ENCODE measurements at regions not wholly inside any gene's neighbourhood (a gene's known extent, or its start where the extent isn't known, plus 50 kb on each side); places are given as distances from the start of the nearest gene placed in this dataset.

GRCh38 chr2:236464140-236464539, 105.5 kb upstream of the ACKR3 start:
- WGBS, 5 donors: 84 to 100% (median 96%) methylated on average over 1 of the region's 1 CpG
- H3K27ac ChIP-seq: no peak overlapping the region
- peaks cover 0 to 39% (median 26%) of the 10 kb centered on the region in 8 donors for H3K9me3 ChIP-seq
- TF ChIP-seq CTCF (IDR thresholded peaks at IDR 0.05 in 8 of 11, conservative IDR thresholded peaks at IDR 0.05 in 3 of 11) (no peak), POLR2A (IDR thresholded peaks at IDR 0.05) (no peak), POLR2AphosphoS5 (IDR thresholded peaks at IDR 0.05) (no peak)
- H3K4me3 ChIP-seq: no peak overlapping the region
- DNase-seq: no peak
- intact Hi-C loops (cut with DNase I; ENCODE audit: low total_unique reads): no loop called here
- no peaks in the 10 kb centered on the region for H3K4me1 ChIP-seq
- peaks cover 0 to 18% (median 0%) of the 10 kb centered on the region in 6 donors for H3K36me3 ChIP-seq
- H3K27me3 ChIP-seq (replicated peaks in 1 of 7): no peaks in the 10 kb centered on the region

GRCh38 chr2:236472720-236473495, 96.7 kb upstream of the ACKR3 start:
- Histone ChIP-seq H3K4me3 (no peak overlapping the region), H3K4me1 (no peaks in the 10 kb centered on the region), H3K27me3 (replicated peaks in 1 of 7) (no peaks in the 10 kb centered on the region), H3K9me3 (peaks cover 0 to 9% (median 3%) of the 10 kb centered on the region in 8 donors), H3K27ac (no peak overlapping the region), H3K36me3 (no peaks in the 10 kb centered on the region)
- no peak for DNase-seq
- 86 to 93% (median 89%) methylated on average over 9 of the region's 9 CpGs for WGBS, 5 donors
- intact Hi-C loops (cut with DNase I; ENCODE audit: low total_unique reads): no loop called here
- TF ChIP-seq POLR2A (IDR thresholded peaks at IDR 0.05) (no peak), POLR2AphosphoS5 (IDR thresholded peaks at IDR 0.05) (no peak), CTCF (IDR thresholded peaks at IDR 0.05 in 8 of 11, conservative IDR thresholded peaks at IDR 0.05 in 3 of 11) (no peak)

- TF ChIP-seq CTCF (IDR thresholded peaks at IDR 0.05 in 8 of 11, conservative IDR thresholded peaks at IDR 0.05 in 3 of 11) (no peak), POLR2AphosphoS5 (IDR thresholded peaks at IDR 0.05) (no peak), POLR2A (IDR thresholded peaks at IDR 0.05) (no peak)
- H3K27ac ChIP-seq: no peak overlapping the region
- DNase-seq: no peak
- no peak overlapping the region for H3K4me3 ChIP-seq
- no peaks in the 10 kb centered on the region for H3K36me3 ChIP-seq
- H3K9me3 ChIP-seq: peaks cover 0 to 13% (median 5%) of the 10 kb centered on the region in 8 donors
- no peaks in the 10 kb centered on the region for H3K27me3 ChIP-seq (replicated peaks in 1 of 7)
- intact Hi-C loops (cut with DNase I; ENCODE audit: low total_unique reads): no loop called here
- 81 to 98% (median 84%) methylated on average over 1 of the region's 1 CpG for WGBS, 5 donors
- H3K4me1 ChIP-seq: no peaks in the 10 kb centered on the region
Observed at GRCh38 chr2:236473691-236474090, 95.9 kb upstream of the ACKR3 start.

- 83 to 93% (median 87%) methylated on average over 1 of the region's 1 CpG for WGBS, 5 donors
- Histone ChIP-seq H3K27ac (no peak overlapping the region), H3K27me3 (replicated peaks in 1 of 7) (no peaks in the 10 kb centered on the region), H3K4me1 (no peaks in the 10 kb centered on the region), H3K36me3 (no peaks in the 10 kb centered on the region), H3K4me3 (no peak overlapping the region), H3K9me3 (peaks cover 12 to 42% (median 34%) of the 10 kb centered on the region in 8 donors)
- TF ChIP-seq POLR2AphosphoS5 (IDR thresholded peaks at IDR 0.05) (no peak), POLR2A (IDR thresholded peaks at IDR 0.05) (no peak), CTCF (IDR thresholded peaks at IDR 0.05 in 8 of 11, conservative IDR thresholded peaks at IDR 0.05 in 3 of 11) (no peak)
- no peak for DNase-seq
- intact Hi-C loops (cut with DNase I; ENCODE audit: low total_unique reads): no loop called here
Observed at GRCh38 chr2:236479814-236480213, 89.8 kb upstream of the ACKR3 start.
